B cell (primary cell): ENCODE measurements at regions not wholly inside any gene's neighbourhood (a gene's known extent, or its start where the extent isn't known, plus 50 kb on each side); places are given as distances from the start of the nearest gene placed in this dataset.

Source experiments
- ATAC-seq: fragments of 200-7000 bp; cut with Tn5 transposase; one replicate; pipeline ENCODE4 v1.10.0; 2021; ENCODE audit warnings: low read depth, mild to moderate bottlenecking, moderate number of reproducible peaks, moderate library complexity
- CTCF ChIA-PET: fragments of 350-600 bp; sonication (Branson Sonifier 250); formaldehyde crosslinking; loops from one replicate; lab custom pipeline; 2021; ENCODE audit warnings: antibody characterized with exemption, inconsistent platforms; lab: Charles Lee
- POLR2A ChIA-PET: fragments of 350-600 bp; sonication (Branson Sonifier 250); formaldehyde crosslinking; loops from one replicate; lab custom pipeline; 2021; ENCODE audit warnings: antibody characterized with exemption; lab: Charles Lee
- DNase-seq: peaks from one replicate; pipeline ENCODE4 v3.0.0; 2013
- H2AFZ ChIP-seq: 2 replicates; pipeline ENCODE4 v1.6.1; 2012; ENCODE audit warnings: mild to moderate bottlenecking, low read depth, low read length; ENCODE audit not compliant: insufficient read depth, poor library complexity, severe bottlenecking
- H3K27ac ChIP-seq, 2 donors: 1 replicate in 1 of 2; 2 replicates in 1 of 2; pipeline ENCODE4 v1.5.1; 2012 to 2013; ENCODE audit warnings: low read length in 2 of 2, mild to moderate bottlenecking in 2 of 2, moderate library complexity in 1 of 2
- H3K27me3 ChIP-seq, 4 experiments: fragments of 200-600 bp in 1 of 4; sonication (generic) in 1 of 4; replicated peaks in 1 of 4; 1 replicate in 2 of 4; 2 replicates in 2 of 4; pipeline versions ENCODE4 v1.6.1 to v1.7.0; 2013 to 2016; ENCODE audit warnings: low read length in 3 of 4, mild to moderate bottlenecking in 2 of 4, mixed read lengths in 1 of 4, moderate library complexity in 1 of 4; ENCODE audit not compliant: insufficient read depth in 4 of 4, control insufficient read depth in 3 of 4; ENCODE audit errors: control extremely low read depth in 1 of 4
- H3K36me3 ChIP-seq, 2 experiments: replicated peaks in 1 of 2; 1 replicate in 1 of 2; 2 replicates in 1 of 2; pipeline versions ENCODE4 v1.6.1 to v1.7.1; 2013; ENCODE audit warnings: low read length in 1 of 2; ENCODE audit not compliant: insufficient read depth in 2 of 2, control insufficient read depth in 1 of 2; ENCODE audit errors: control extremely low read depth in 1 of 2, extremely low read depth in 1 of 2
- H3K4me1 ChIP-seq, 2 donors: fragments of 200-600 bp in 1 of 2; sonication (generic) in 1 of 2; 1 replicate in 1 of 2; 2 replicates in 1 of 2; pipeline versions ENCODE4 v1.5.1 to v1.6.1; 2013 to 2017; ENCODE audit warnings: low read length in 2 of 2; ENCODE audit not compliant: control insufficient read depth in 2 of 2, insufficient read depth in 2 of 2
- H3K4me2 ChIP-seq: replicated peaks from 2 replicates; pipeline ENCODE3; 2012; ENCODE audit warnings: mild to moderate bottlenecking, low read depth, low read length; ENCODE audit not compliant: poor library complexity, severe bottlenecking
- H3K4me3 ChIP-seq, 5 experiments: fragments of 200-600 bp in 1 of 5; sonication (generic) in 1 of 5; 1 replicate in 3 of 5; 2 replicates in 2 of 5; pipeline versions ENCODE4 v1.5.1 to v1.7.0; 2011 to 2016; ENCODE audit warnings: low read length in 4 of 5, mild to moderate bottlenecking in 4 of 5, low read depth in 2 of 5, control low read depth in 1 of 5, moderate library complexity in 1 of 5; ENCODE audit not compliant: insufficient read depth in 1 of 5; ENCODE audit errors: control extremely low read depth in 1 of 5, extremely low read depth in 1 of 5
- H3K79me2 ChIP-seq: fragments of 200-600 bp; sonication (generic); one replicate; pipeline ENCODE4 v1.6.0; 2016; ENCODE audit warnings: low read length; ENCODE audit not compliant: control insufficient read depth, insufficient read depth
- H3K9ac ChIP-seq: fragments of 200-600 bp; sonication (generic); 2 replicates; pipeline ENCODE4 v1.6.1; 2017; ENCODE audit warnings: mild to moderate bottlenecking, low read length, moderate library complexity
- H3K9me3 ChIP-seq, 3 donors: one replicate each; pipeline versions ENCODE4 v1.6.1 to v1.7.1; 2013; ENCODE audit warnings: low read length in 2 of 3; ENCODE audit not compliant: control insufficient read depth in 2 of 3, insufficient read depth in 1 of 3; ENCODE audit errors: control extremely low read depth in 1 of 3
- H4K20me1 ChIP-seq: 2 replicates; pipeline ENCODE4 v1.6.0; 2012; ENCODE audit warnings: mild to moderate bottlenecking, low read length; ENCODE audit not compliant: insufficient read depth, control insufficient read depth, poor library complexity, severe bottlenecking
- H3K27ac Mint-ChIP-seq: one replicate; pipeline ENCODE4 v1.8.0; 2021; ENCODE audit warnings: mixed read lengths
- H3K27me3 Mint-ChIP-seq: one replicate; pipeline ENCODE4 v1.8.0; 2021; ENCODE audit warnings: mixed read lengths
- H3K4me1 Mint-ChIP-seq: one replicate; pipeline ENCODE4 v1.8.0; 2021; ENCODE audit warnings: mixed read lengths
- H3K4me3 Mint-ChIP-seq: one replicate; pipeline ENCODE4 v1.8.0; 2021; ENCODE audit warnings: mixed read lengths
- H3K9me3 Mint-ChIP-seq: one replicate; pipeline ENCODE4 v1.8.0; 2022; ENCODE audit warnings: mixed read lengths; ENCODE audit not compliant: insufficient read depth
- CTCF ChIP-seq: fragments of 200-600 bp; IDR thresholded peaks from one replicate; pipeline ENCODE4 v1.8.0; 2022; ENCODE audit warnings: antibody characterized with exemption, mild to moderate bottlenecking
- EZH2 ChIP-seq: IDR thresholded peaks from 2 replicates; pipeline ENCODE4 v1.6.1; 2012; ENCODE audit warnings: borderline replicate concordance, low read depth, mild to moderate bottlenecking, moderate library complexity, low read length; ENCODE audit not compliant: insufficient read depth, poor library complexity, severe bottlenecking
- WGBS: methylation state at CpG from one replicate; pipeline ENCODE4 v1.1.5; 2013; ENCODE audit warnings: missing lambda C conversion rate; ENCODE audit not compliant: insufficient coverage; 5-methylcytosine and 5-hydroxymethylcytosine counted together
- intact Hi-C: fragments of 100-400 bp; cut with micrococcal nuclease; formaldehyde crosslinking; loops from one replicate; pipeline ENCODE4 v1.10.0; 2022

- Histone ChIP-seq H3K9me3 (peaks cover 0 to 32% (median 0%) of the 10 kb centered on the region in 3 donors), H3K4me1 (no peaks in the 10 kb centered on the region), H3K9ac (no peak overlapping the region), H3K79me2 (no peaks in the 10 kb centered on the region), H3K36me3 (no peaks in the 10 kb centered on the region), H3K27me3 (no peaks in the 10 kb centered on the region), H3K4me3 (no peak overlapping the region), H3K4me2 (no peak overlapping the region), H2AFZ (no peak overlapping the region), H3K27ac (no peak overlapping the region), H4K20me1 (no peaks in the 10 kb centered on the region)
- Mint-ChIP-seq H3K4me3 (no peak overlapping the region), H3K4me1 (no peaks in the 10 kb centered on the region), H3K27ac (no peak overlapping the region), H3K9me3 (peaks cover 3% of the 10 kb centered on the region), H3K27me3 (peaks cover 12% of the 10 kb centered on the region)
- 91% methylated on average over 9 of the region's 10 CpGs for WGBS
- DNase-seq (no peak), ATAC-seq (no peak)
- POLR2A ChIA-PET, result no interaction called here
- no peak for TF ChIP-seq EZH2
- intact Hi-C loops, result no loop called here
- CTCF ChIA-PET, result no interaction called here
These were observed 137.7 kb upstream of the HDAC4 start for GRCh38 chr2:239538357-239539052.

- H3K9ac ChIP-seq, result no peak overlapping the region
- H3K27me3 Mint-ChIP-seq, result peaks cover 12% of the 10 kb centered on the region
- no peaks in the 10 kb centered on the region for H4K20me1 ChIP-seq
- no peak overlapping the region for H3K4me2 ChIP-seq
- no peak overlapping the region for H2AFZ ChIP-seq
- TF ChIP-seq EZH2 (no peak), CTCF (no peak)
- no peak overlapping the region for H3K4me3 ChIP-seq
- no peaks in the 10 kb centered on the region for H3K4me1 ChIP-seq
- H3K27ac ChIP-seq, result no peak overlapping the region
- H3K4me1 Mint-ChIP-seq, result no peaks in the 10 kb centered on the region
- H3K27ac Mint-ChIP-seq, result no peak overlapping the region
- intact Hi-C loops, result no loop called here
- H3K36me3 ChIP-seq, result no peaks in the 10 kb centered on the region
- CTCF ChIA-PET, result no interaction called here
- no peak for DNase-seq
- H3K9me3 Mint-ChIP-seq, result peaks cover 3% of the 10 kb centered on the region
- no peak for ATAC-seq
- H3K79me2 ChIP-seq, result no peaks in the 10 kb centered on the region
- no peaks in the 10 kb centered on the region for H3K27me3 ChIP-seq
- H3K4me3 Mint-ChIP-seq, result no peak overlapping the region
- 91% methylated on average over 11 of the region's 11 CpGs for WGBS
- H3K9me3 ChIP-seq, result peaks cover 0 to 32% (median 0%) of the 10 kb centered on the region in 3 donors
- POLR2A ChIA-PET, result no interaction called here
These were observed 137.0 kb upstream of the HDAC4 start for GRCh38 chr2:239537633-239538356.
